ENCODE measurements at regions not wholly inside any gene's neighbourhood (a gene's known extent, or its start where the extent isn't known, plus 50 kb on each side); places are given as distances from the start of the nearest gene placed in this dataset.
"Not testable (repeated sequence)": the region's sequence is repeated elsewhere in the genome, so short reads cannot be mapped to it uniquely, and the experiment has no call there.

DNA sequence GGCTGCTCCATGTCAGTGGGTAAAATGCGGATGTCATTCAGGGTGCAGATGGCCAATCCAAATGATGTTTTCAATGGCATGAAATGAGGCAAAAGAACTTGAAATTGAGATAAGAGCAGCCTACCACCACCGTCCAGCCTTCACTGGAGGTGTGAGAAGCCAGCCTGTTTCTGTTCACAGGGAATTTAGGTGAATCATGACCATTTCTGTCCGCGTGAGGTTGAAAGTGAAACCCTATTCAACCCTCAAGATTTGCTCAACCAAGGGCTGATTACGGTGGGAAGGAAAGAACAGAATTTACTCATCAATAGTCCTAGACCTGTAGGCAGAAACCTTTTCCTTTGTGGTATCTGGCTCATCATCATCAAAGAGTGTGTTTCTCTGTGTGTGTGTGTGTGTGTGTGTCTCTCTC lies 370.7 kb downstream of the COG6 start:
- peak overlapping the region; percentile 20 for H3K4me3 Mint-ChIP-seq
- DNase-seq, result peak; percentile 75
- CTCF ChIA-PET, result interaction anchor here (0.8 to 1.4 kb wide), 3 partner anchors 83 to 615 kb away, joined by 3 read pairs; no protein-coding TSS in a partner anchor
- H3K27me3 Mint-ChIP-seq, result peaks cover 12% of the 10 kb centered on the region
- peaks cover 12% of the 10 kb centered on the region for H3K36me3 Mint-ChIP-seq (ENCODE audit: low read depth)
- H3K4me1 Mint-ChIP-seq, result peaks cover 32% of the 10 kb centered on the region
- POLR2A ChIA-PET, result interaction anchor here (0.7 kb wide), 1 partner anchor 1242 kb away, joined by 3 read pairs; no protein-coding TSS in a partner anchor
- peak overlapping the region; percentile 67 for H3K27ac Mint-ChIP-seq
- peaks cover 10% of the 10 kb centered on the region for H3K9me3 Mint-ChIP-seq

DNA sequence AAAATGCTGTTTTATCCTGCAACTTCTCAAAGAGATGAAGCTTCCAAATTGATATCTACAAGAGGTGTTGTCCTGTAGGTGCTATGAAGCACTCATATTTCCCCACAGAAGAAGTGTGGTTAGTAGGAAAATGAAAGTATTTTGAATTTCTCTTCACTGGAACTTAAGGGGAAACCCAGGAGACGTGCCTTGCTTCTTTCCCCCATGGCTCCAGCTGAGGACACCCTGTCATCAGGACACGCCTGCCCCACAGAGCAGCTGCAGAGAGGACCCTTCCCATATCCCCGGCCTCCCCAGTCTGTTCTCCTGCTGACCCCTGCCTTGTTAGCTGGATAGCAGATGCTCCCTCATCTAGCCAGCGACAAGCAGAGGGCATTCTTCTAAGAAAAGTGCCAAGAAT lies 371.3 kb downstream of the COG6 start:
- Mint-ChIP-seq H3K4me3 (peak overlapping the region; percentile 31), H3K4me1 (peaks cover 32% of the 10 kb centered on the region), H3K27ac (peak overlapping the region; percentile 43), H3K9me3 (peaks cover 10% of the 10 kb centered on the region), H3K36me3 (ENCODE audit: low read depth) (peaks cover 12% of the 10 kb centered on the region), H3K27me3 (peaks cover 12% of the 10 kb centered on the region)
- ChIA-PET CTCF (interaction anchor here (1.4 kb wide), 1 partner anchor 227 kb away, joined by 3 read pairs; no protein-coding TSS in a partner anchor), POLR2A (interaction anchor here (0.7 kb wide), 1 partner anchor 1241 kb away, joined by 3 read pairs; no protein-coding TSS in a partner anchor)
- peak; percentile 24 for DNase-seq

DNA sequence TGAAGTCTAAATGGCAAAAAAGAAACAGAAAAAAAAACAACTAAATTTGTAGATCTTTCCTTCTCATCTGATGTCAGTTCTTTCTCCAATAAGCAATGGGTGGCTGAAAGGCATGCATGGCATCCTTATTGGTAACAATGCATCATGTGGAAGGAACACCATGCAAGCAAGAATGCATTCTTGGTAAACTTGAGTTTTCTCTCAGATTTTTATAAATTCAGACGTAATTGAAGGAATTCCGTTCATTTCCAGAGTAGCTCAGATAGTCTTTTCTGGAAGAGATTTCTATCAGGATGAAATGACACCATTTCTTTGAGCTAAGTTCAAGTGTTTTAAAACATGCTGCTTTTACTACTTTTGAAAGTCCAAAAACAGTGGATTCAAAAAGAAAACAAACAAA lies 373.0 kb downstream of the COG6 start:
- Mint-ChIP-seq H3K36me3 (ENCODE audit: low read depth) (peaks cover 12% of the 10 kb centered on the region), H3K27me3 (peaks cover 12% of the 10 kb centered on the region), H3K27ac (no peak overlapping the region), H3K9me3 (peaks cover 10% of the 10 kb centered on the region), H3K4me1 (peaks cover 32% of the 10 kb centered on the region), H3K4me3 (no peak overlapping the region)
- no peak for DNase-seq
- ChIA-PET POLR2A (no interaction called here), CTCF (no interaction called here)

DNA sequence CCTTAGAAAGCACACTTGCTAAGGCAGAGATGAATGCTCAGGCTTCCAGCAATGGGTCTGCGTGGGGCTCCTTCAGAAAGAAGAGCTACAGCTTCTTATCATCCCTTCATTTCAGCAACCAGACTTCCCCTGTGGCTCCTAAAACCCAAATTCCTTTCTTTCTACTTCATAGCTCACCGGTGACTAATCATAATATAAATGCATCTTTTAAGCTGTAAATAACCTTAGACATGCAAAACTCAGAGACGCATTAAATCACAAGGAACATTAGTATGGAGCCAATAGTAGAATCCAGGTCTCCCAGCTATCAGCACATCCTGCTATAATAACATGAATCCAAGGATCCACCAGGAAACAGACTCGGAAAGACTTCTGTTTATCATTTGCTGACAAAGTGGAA lies 375.6 kb downstream of the COG6 start:
- H3K36me3 Mint-ChIP-seq (ENCODE audit: low read depth), result peaks cover 12% of the 10 kb centered on the region
- POLR2A ChIA-PET, result no interaction called here
- DNase-seq, result no peak
- H3K9me3 Mint-ChIP-seq, result peaks cover 10% of the 10 kb centered on the region
- CTCF ChIA-PET, result interaction anchor here (0.6 to 1.2 kb wide), 3 partner anchors 10 to 33 kb away, joined by 3 to 6 read pairs (median 3); no protein-coding TSS in a partner anchor
- H3K27ac Mint-ChIP-seq, result no peak overlapping the region
- H3K27me3 Mint-ChIP-seq, result peaks cover 7% of the 10 kb centered on the region
- no peak overlapping the region for H3K4me3 Mint-ChIP-seq
- H3K4me1 Mint-ChIP-seq, result peaks cover 16% of the 10 kb centered on the region

DNA sequence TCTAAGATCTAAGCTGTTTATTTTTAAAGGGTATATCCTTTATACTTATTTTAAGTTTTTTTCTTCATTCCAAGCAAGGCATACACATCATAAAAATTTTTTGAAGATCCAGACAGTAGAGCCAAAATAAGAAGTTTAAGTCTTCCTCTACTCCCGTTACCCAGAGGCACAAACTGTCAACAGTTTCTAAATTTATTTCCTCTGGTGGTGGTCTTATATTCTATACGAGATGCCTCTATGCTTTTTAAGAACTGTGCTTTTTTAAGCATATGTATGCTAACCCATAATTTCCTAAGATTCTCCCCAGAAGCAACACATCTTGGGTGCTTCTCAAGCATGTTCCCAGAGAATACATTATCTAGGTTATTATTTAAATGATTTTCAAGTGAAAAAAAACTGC lies 383.6 kb downstream of the COG6 start:
- H3K27ac Mint-ChIP-seq, result no peak overlapping the region
- H3K4me3 Mint-ChIP-seq, result no peak overlapping the region
- H3K36me3 Mint-ChIP-seq (ENCODE audit: low read depth), result no peaks in the 10 kb centered on the region
- ChIA-PET POLR2A (no interaction called here), CTCF (no interaction called here)
- DNase-seq, result no peak
- no peaks in the 10 kb centered on the region for H3K4me1 Mint-ChIP-seq
- peaks cover 6% of the 10 kb centered on the region for H3K27me3 Mint-ChIP-seq
- peaks cover 7% of the 10 kb centered on the region for H3K9me3 Mint-ChIP-seq

DNA sequence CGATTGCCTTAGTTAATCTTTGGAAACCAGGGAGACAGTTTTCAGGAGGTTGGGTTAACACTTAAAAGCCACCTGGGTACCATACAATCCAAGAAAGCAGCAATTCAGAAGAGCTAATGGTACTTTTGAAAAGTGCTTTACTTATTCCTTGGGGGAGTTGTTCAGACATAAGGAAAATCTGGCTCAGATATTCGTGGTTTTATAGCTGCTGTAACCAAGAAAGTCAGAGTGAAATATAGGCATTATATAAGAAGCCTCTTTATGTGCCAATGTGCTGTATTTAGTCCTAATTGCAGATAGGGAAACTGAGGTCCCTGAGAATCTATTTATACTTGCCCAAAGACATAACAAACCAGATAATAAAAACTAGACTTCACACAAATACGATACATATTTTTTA lies 387.5 kb downstream of the COG6 start:
- H3K4me1 Mint-ChIP-seq, result no peaks in the 10 kb centered on the region

DNA sequence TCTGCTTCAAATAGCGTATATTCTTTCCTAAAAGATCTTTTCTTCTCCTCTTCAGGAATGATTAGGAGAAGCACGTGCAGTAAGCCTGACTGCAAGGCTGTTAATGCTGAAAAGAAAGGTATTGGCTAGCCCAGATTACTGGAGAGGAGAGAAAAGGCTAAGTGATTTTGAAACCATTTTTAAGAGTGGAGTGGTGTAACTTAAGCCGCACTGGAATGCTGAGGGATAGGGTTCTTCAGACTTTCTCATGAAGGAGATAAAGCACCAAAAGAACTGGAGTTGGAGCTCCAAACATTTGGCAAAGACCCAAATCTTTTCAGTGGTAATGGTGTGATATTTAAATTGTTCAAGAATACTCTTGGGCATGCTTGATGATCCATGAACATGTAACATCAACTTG lies 388.3 kb downstream of the COG6 start:
- H3K4me1 Mint-ChIP-seq, result no peaks in the 10 kb centered on the region
- DNase-seq, result no peak
- no peak overlapping the region for H3K27ac Mint-ChIP-seq
- peaks cover 8% of the 10 kb centered on the region for H3K27me3 Mint-ChIP-seq
- POLR2A ChIA-PET, result no interaction called here
- H3K9me3 Mint-ChIP-seq, result peaks cover 3% of the 10 kb centered on the region
- no peak overlapping the region for H3K4me3 Mint-ChIP-seq
- CTCF ChIA-PET, result interaction anchor here (0.6 kb wide), 1 partner anchor 413 kb away, joined by 4 read pairs; no protein-coding TSS in a partner anchor
- no peaks in the 10 kb centered on the region for H3K36me3 Mint-ChIP-seq (ENCODE audit: low read depth)

More for the DNA sequence above, 387.5 kb downstream of the COG6 start:
- Mint-ChIP-seq H3K36me3 (ENCODE audit: low read depth) (no peaks in the 10 kb centered on the region), H3K27ac (no peak overlapping the region), H3K27me3 (peaks cover 8% of the 10 kb centered on the region), H3K4me3 (no peak overlapping the region), H3K9me3 (peaks cover 3% of the 10 kb centered on the region)
- ChIA-PET POLR2A (no interaction called here), CTCF (no interaction called here)
- no peak for DNase-seq

DNA sequence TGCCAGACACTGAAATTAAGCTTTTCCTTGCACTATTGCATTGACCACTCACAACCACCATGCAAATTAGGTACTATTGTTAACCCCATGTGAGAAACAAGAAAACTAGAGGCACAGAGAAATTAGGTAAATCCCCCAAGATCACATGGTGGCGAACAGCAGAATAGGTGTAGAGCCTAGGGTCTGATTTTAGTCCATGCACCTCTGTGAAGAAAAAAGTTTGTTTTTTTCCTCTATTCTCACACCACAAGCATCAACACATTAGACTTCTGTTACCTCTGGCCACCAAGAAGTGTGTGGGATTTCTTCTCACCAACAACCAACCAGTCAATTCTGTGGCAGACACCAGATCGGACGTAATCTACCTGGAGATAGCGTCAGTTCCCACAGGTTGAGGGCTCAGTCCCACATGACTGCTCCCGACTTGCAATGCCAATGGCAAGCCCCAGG lies 391.9 kb downstream of the COG6 start:
- Mint-ChIP-seq H3K27ac (no peak overlapping the region), H3K4me1 (no peaks in the 10 kb centered on the region), H3K36me3 (ENCODE audit: low read depth) (no peaks in the 10 kb centered on the region), H3K27me3 (peaks cover 14% of the 10 kb centered on the region), H3K9me3 (no peaks in the 10 kb centered on the region), H3K4me3 (no peak overlapping the region)
- DNase-seq, result no peak
- ChIA-PET POLR2A (no interaction called here), CTCF (no interaction called here)

DNA sequence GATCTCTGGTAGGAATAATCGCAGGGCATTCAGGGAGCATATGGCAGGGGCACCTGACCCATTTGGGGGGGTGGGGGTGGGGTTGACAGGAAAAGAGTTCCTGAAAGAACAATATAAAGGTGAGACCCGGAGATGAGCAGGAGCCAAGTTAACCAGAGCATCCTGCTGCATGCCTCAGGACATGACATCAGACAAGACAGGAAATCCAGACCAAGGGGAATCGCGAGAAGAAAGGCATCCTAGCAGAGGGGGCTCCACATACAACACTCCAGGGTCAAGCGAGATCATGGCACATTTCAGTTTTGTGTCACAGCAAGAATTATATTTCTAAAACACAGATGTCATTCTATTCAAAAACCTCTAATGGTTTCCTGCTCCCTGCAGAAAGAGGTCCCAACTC lies 393.1 kb downstream of the COG6 start:
- DNase-seq, result no peak
- POLR2A ChIA-PET, result no interaction called here
- Mint-ChIP-seq H3K27me3 (peaks cover 14% of the 10 kb centered on the region), H3K4me1 (no peaks in the 10 kb centered on the region), H3K9me3 (no peaks in the 10 kb centered on the region), H3K4me3 (no peak overlapping the region), H3K27ac (no peak overlapping the region), H3K36me3 (ENCODE audit: low read depth) (no peaks in the 10 kb centered on the region)
- CTCF ChIA-PET, result interaction anchor here (0.6 kb wide), 1 partner anchor 171 kb away, joined by 4 read pairs; no protein-coding TSS in a partner anchor

DNA sequence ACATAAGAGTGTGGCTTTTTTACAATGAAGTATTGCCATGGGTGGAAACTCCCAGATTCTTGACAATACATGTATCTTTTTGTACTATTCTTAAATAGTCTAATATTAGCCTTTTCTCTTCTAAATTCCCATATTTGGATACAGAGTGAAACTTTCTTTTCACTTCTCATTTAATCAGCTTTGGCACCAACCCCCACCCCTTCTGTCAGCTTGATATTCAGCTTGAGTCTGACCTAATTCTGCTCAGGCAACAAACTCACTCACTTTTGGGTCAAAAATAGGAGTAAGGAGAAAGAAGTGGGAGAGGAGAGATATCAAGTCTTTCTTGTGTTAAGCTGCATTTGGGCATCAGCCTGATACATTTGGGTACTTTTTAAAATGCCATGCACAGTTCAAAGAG lies 397.5 kb downstream of the COG6 start:
- no peak for DNase-seq
- Mint-ChIP-seq H3K9me3 (no peaks in the 10 kb centered on the region), H3K4me1 (no peaks in the 10 kb centered on the region), H3K4me3 (no peak overlapping the region), H3K27me3 (peaks cover 7% of the 10 kb centered on the region), H3K36me3 (ENCODE audit: low read depth) (no peaks in the 10 kb centered on the region), H3K27ac (no peak overlapping the region)
- ChIA-PET POLR2A (no interaction called here), CTCF (interaction anchor here (0.6 to 1.1 kb wide), 2 partner anchors 268 to 761 kb away, joined by 3 read pairs; no protein-coding TSS in a partner anchor)

DNA sequence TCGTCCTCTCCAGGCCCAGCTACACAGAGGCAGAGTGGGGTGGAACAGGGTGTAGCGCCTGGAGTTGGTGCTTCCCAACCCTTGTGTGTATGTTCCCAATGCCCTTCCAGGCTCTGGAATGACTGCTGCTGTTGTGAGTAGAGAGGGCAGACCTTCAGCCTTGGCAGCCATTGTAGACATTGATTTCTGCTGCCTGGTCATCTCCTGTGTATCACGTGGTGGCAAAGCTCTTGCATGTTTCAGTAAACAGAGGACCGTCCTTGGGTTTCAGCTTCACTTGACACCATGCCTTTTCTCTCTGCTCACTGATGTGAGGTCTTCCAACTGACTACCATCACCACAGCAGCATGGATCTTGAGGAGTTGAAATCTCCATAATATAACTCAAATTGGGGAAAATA lies 397.9 kb downstream of the COG6 start:
- CTCF ChIA-PET, result interaction anchor here (0.6 to 1.1 kb wide), 3 partner anchors 10 to 760 kb away, joined by 3 read pairs; no protein-coding TSS in a partner anchor

DNA sequence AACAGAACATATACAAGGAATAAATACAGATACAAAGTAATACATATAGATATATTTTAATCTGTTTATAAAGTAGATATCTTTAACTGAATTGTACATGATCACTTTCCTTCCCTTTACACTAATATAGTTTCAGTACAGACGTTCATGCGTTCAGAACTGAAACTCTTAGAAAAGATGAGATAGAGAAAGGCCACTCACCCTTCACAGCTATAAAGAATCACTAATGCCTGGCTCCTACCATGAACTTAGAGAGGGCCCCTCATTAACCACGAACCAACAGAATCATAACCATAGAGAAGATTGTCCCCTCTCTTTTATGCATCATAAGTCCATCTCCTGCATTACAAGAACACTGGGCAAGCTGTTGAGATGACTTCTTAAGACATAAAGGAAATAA lies 399.0 kb downstream of the COG6 start:
- H3K27me3 Mint-ChIP-seq; H3K4me3 Mint-ChIP-seq; H3K27ac Mint-ChIP-seq; H3K36me3 Mint-ChIP-seq (ENCODE audit: low read depth); H3K4me1 Mint-ChIP-seq; H3K9me3 Mint-ChIP-seq; POLR2A ChIA-PET; DNase-seq: not testable (repeated sequence)
- CTCF ChIA-PET, result interaction anchor here (0.8 kb wide), 1 partner anchor 9 kb away, joined by 3 read pairs; no protein-coding TSS in a partner anchor

More for the DNA sequence above, 397.9 kb downstream of the COG6 start:
- H3K4me1 Mint-ChIP-seq, result no peaks in the 10 kb centered on the region
- DNase-seq, result no peak
- POLR2A ChIA-PET, result no interaction called here
- peaks cover 1% of the 10 kb centered on the region for H3K9me3 Mint-ChIP-seq
- H3K27ac Mint-ChIP-seq, result no peak overlapping the region
- H3K4me3 Mint-ChIP-seq, result no peak overlapping the region
- peaks cover 7% of the 10 kb centered on the region for H3K27me3 Mint-ChIP-seq
- no peaks in the 10 kb centered on the region for H3K36me3 Mint-ChIP-seq (ENCODE audit: low read depth)

DNA sequence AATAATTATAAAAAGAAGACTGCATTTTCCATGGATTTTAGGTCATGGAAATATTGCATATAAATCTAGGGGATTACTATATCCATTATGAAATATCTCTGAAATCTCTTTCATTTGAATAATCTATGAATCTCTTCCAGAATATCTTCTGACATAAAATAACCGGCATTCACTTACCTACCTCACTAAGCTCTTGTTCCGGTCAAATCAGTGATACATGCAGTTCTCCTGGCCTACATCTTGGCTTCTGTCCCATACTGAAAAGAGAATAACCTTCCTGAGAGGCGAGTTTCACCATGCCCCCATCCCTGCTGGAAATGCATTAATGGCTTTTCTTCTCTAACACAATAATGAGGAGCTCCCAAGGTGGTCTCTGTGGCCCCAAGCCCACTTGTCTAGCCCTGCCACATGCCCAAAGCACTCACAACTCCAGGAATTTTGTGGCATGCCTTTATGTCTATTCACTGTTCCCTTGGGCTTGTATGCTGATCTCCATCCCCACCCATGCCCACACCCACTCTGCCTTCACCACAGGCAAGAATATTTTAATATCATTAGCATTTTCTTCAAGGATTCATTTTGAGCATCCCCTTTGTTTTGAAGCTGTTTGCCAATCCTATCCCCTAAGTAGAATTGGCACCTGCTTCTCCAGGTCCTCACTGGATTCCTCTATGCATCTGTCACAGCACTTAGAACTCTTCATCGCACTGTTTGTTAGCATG lies 401.6 kb downstream of the COG6 start:
- no peak for DNase-seq
- Mint-ChIP-seq H3K4me1 (peaks cover 4% of the 10 kb centered on the region), H3K9me3 (peaks cover 2% of the 10 kb centered on the region), H3K27ac (no peak overlapping the region), H3K4me3 (no peak overlapping the region), H3K27me3 (peaks cover 2% of the 10 kb centered on the region), H3K36me3 (ENCODE audit: low read depth) (no peaks in the 10 kb centered on the region)
- ChIA-PET CTCF (no interaction called here), POLR2A (no interaction called here)
